ENCODE measurements at regions not wholly inside any gene's neighbourhood (a gene's known extent, or its start where the extent isn't known, plus 50 kb on each side); places are given as distances from the start of the nearest gene placed in this dataset.

GRCh38 chr2:88845772-88846661, 154.5 kb downstream of the RPIA start:
- TF ChIP-seq, protein P1, sequence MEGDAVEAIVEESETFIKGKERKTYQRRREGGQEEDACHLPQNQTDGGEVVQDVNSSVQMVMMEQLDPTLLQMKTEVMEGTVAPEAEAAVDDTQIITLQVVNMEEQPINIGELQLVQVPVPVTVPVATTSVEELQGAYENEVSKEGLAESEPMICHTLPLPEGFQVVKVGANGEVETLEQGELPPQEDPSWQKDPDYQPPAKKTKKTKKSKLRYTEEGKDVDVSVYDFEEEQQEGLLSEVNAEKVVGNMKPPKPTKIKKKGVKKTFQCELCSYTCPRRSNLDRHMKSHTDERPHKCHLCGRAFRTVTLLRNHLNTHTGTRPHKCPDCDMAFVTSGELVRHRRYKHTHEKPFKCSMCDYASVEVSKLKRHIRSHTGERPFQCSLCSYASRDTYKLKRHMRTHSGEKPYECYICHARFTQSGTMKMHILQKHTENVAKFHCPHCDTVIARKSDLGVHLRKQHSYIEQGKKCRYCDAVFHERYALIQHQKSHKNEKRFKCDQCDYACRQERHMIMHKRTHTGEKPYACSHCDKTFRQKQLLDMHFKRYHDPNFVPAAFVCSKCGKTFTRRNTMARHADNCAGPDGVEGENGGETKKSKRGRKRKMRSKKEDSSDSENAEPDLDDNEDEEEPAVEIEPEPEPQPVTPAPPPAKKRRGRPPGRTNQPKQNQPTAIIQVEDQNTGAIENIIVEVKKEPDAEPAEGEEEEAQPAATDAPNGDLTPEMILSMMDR (IDR thresholded peaks at IDR 0.05; ENCODE audit: low read depth, low read length, poor library complexity, severe bottlenecking) = no peak
- no peak for TF ChIP-seq EZH2phosphoT487 (IDR thresholded peaks at IDR 0.05; ENCODE audit: borderline replicate concordance, low read length)
- Histone ChIP-seq H3K4me1 (ENCODE audit: control insufficient read depth, low read length) (no peaks in the 10 kb centered on the region), H3K27ac (ENCODE audit: low read depth, low read length) (no peak overlapping the region), H3K9me3 (ENCODE audit: control insufficient read depth, insufficient read depth, low read length) (no peaks in the 10 kb centered on the region), H3F3A (ENCODE audit: control insufficient read depth, insufficient read depth) (no peaks in the 10 kb centered on the region), H3K79me2 (ENCODE audit: control insufficient read depth, low read length) (no peaks in the 10 kb centered on the region), H3K4me3 (ENCODE audit: low read length) (no peak overlapping the region), H3K9me2 (replicated peaks; ENCODE audit: control insufficient read depth, low read length) (no peaks in the 10 kb centered on the region), H4K20me1 (ENCODE audit: control insufficient read depth, insufficient read depth, low read depth, low read length) (no peaks in the 10 kb centered on the region), H3K36me3 (ENCODE audit: control insufficient read depth, low read length) (peaks cover 4% of the 10 kb centered on the region), H3K4me2 (ENCODE audit: low read length) (no peak overlapping the region), H3K27me3 (ENCODE audit: control insufficient read depth, low read length) (no peaks in the 10 kb centered on the region)

- no peak for TF ChIP-seq EZH2phosphoT487 (IDR thresholded peaks at IDR 0.05; ENCODE audit: borderline replicate concordance, low read length)
- TF ChIP-seq, protein P1 (IDR thresholded peaks at IDR 0.05; ENCODE audit: low read depth, low read length, poor library complexity, severe bottlenecking) = no peak
These were observed 161.4 kb downstream of the RPIA start for GRCh38 chr2:88852753-88853402.

GRCh38 chr2:88853403-88853790, 161.9 kb downstream of the RPIA start:
- no peaks in the 10 kb centered on the region for H3K79me2 ChIP-seq (ENCODE audit: control insufficient read depth, low read length)
- no peak overlapping the region for H3K4me3 ChIP-seq (ENCODE audit: low read length)
- no peaks in the 10 kb centered on the region for H4K20me1 ChIP-seq (ENCODE audit: control insufficient read depth, insufficient read depth, low read depth, low read length)
- no peaks in the 10 kb centered on the region for H3F3A ChIP-seq (ENCODE audit: control insufficient read depth, insufficient read depth)
- H3K27me3 ChIP-seq (ENCODE audit: control insufficient read depth, low read length) = no peaks in the 10 kb centered on the region
- no peaks in the 10 kb centered on the region for H3K4me1 ChIP-seq (ENCODE audit: control insufficient read depth, low read length)
- H3K27ac ChIP-seq (ENCODE audit: low read depth, low read length) = no peak overlapping the region
- H3K9me2 ChIP-seq (replicated peaks; ENCODE audit: control insufficient read depth, low read length) = no peaks in the 10 kb centered on the region
- H3K4me2 ChIP-seq (ENCODE audit: low read length) = no peak overlapping the region
- TF ChIP-seq, protein P1 (IDR thresholded peaks at IDR 0.05; ENCODE audit: low read depth, low read length, poor library complexity, severe bottlenecking) = no peak
- TF ChIP-seq EZH2phosphoT487 (IDR thresholded peaks at IDR 0.05; ENCODE audit: borderline replicate concordance, low read length) = no peak
- no peaks in the 10 kb centered on the region for H3K9me3 ChIP-seq (ENCODE audit: control insufficient read depth, insufficient read depth, low read length)
- peaks cover 13% of the 10 kb centered on the region; the same call in 1 of the 2 replicates for H3K36me3 ChIP-seq (ENCODE audit: control insufficient read depth, low read length)

More at GRCh38 chr2:88852753-88853402, 161.4 kb downstream of the RPIA start:
- H4K20me1 ChIP-seq (ENCODE audit: control insufficient read depth, insufficient read depth, low read depth, low read length) = no peaks in the 10 kb centered on the region
- no peaks in the 10 kb centered on the region for H3K79me2 ChIP-seq (ENCODE audit: control insufficient read depth, low read length)
- no peaks in the 10 kb centered on the region for H3K4me1 ChIP-seq (ENCODE audit: control insufficient read depth, low read length)
- no peaks in the 10 kb centered on the region for H3K27me3 ChIP-seq (ENCODE audit: control insufficient read depth, low read length)
- H3F3A ChIP-seq (ENCODE audit: control insufficient read depth, insufficient read depth) = no peaks in the 10 kb centered on the region
- H3K4me3 ChIP-seq (ENCODE audit: low read length) = no peak overlapping the region
- no peak overlapping the region for H3K4me2 ChIP-seq (ENCODE audit: low read length)
- peaks cover 8% of the 10 kb centered on the region; the same call in 1 of the 2 replicates for H3K36me3 ChIP-seq (ENCODE audit: control insufficient read depth, low read length)
- H3K9me2 ChIP-seq (replicated peaks; ENCODE audit: control insufficient read depth, low read length) = no peaks in the 10 kb centered on the region
- no peak overlapping the region for H3K27ac ChIP-seq (ENCODE audit: low read depth, low read length)
- H3K9me3 ChIP-seq (ENCODE audit: control insufficient read depth, insufficient read depth, low read length) = no peaks in the 10 kb centered on the region

Measured in DOHH2 (cell line).